ENCODE measurements at regions not wholly inside any gene's neighbourhood (a gene's known extent, or its start where the extent isn't known, plus 50 kb on each side); places are given as distances from the start of the nearest gene placed in this dataset.
"Not testable (repeated sequence)": the region's sequence is repeated elsewhere in the genome, so short reads cannot be mapped to it uniquely, and the experiment has no call there.

GRCh38 chr15:24835301-24835700 is 119.5 kb upstream of the SNRPN start:
- no peak for DNase-seq (ENCODE audit: low spot score in 2 of 2, unreplicated experiment in 2 of 2)
- peaks cover 22% of the 10 kb centered on the region for H3K9me3 Mint-ChIP-seq
- H3K4me3 Mint-ChIP-seq = no peak overlapping the region
- no peak for TF ChIP-seq CTCF (IDR thresholded peaks at IDR 0.05; ENCODE audit: unreplicated experiment)
- no peaks in the 10 kb centered on the region for H3K27me3 Mint-ChIP-seq (ENCODE audit: low read depth)
- H3K4me1 Mint-ChIP-seq = no peaks in the 10 kb centered on the region
- no peaks in the 10 kb centered on the region for H3K36me3 Mint-ChIP-seq
- H3K27ac Mint-ChIP-seq = no peak overlapping the region

GRCh38 chr15:24848050-24848449 is 106.7 kb upstream of the SNRPN start:
- no peak for DNase-seq (ENCODE audit: low spot score in 2 of 2, unreplicated experiment in 2 of 2)
- Mint-ChIP-seq H3K4me1 (peaks cover 8% of the 10 kb centered on the region), H3K36me3 (no peaks in the 10 kb centered on the region), H3K9me3 (peaks cover 14% of the 10 kb centered on the region), H3K27ac (peak overlapping the region; percentile 84), H3K4me3 (peak overlapping the region; percentile 76), H3K27me3 (ENCODE audit: low read depth) (peaks cover 17% of the 10 kb centered on the region)
- no peak for TF ChIP-seq CTCF (IDR thresholded peaks at IDR 0.05; ENCODE audit: unreplicated experiment)

- Mint-ChIP-seq H3K9me3 (peaks cover 16% of the 10 kb centered on the region), H3K27ac (peak overlapping the region; percentile 74), H3K4me3 (peak overlapping the region; percentile 71), H3K4me1 (peaks cover 22% of the 10 kb centered on the region), H3K27me3 (ENCODE audit: low read depth) (peaks cover 7% of the 10 kb centered on the region), H3K36me3 (no peaks in the 10 kb centered on the region)
- no peak for TF ChIP-seq CTCF (IDR thresholded peaks at IDR 0.05; ENCODE audit: unreplicated experiment)
- peak; percentile 69 to 83 for DNase-seq (ENCODE audit: low spot score in 2 of 2, unreplicated experiment in 2 of 2)
Observed at GRCh38 chr15:24856397-24857390, 98.1 kb upstream of the SNRPN start.

- no peak for DNase-seq (ENCODE audit: low spot score in 2 of 2, unreplicated experiment in 2 of 2)
- Mint-ChIP-seq H3K27ac (peak overlapping the region; percentile 89), H3K36me3 (no peaks in the 10 kb centered on the region), H3K4me1 (peaks cover 30% of the 10 kb centered on the region), H3K4me3 (peak overlapping the region; percentile 71), H3K9me3 (peaks cover 12% of the 10 kb centered on the region), H3K27me3 (ENCODE audit: low read depth) (no peaks in the 10 kb centered on the region)
- TF ChIP-seq CTCF (IDR thresholded peaks at IDR 0.05; ENCODE audit: unreplicated experiment) = no peak
Observed at GRCh38 chr15:24857763-24858162, 97.0 kb upstream of the SNRPN start.

- not testable (repeated sequence) for H3K36me3 Mint-ChIP-seq; H3K27me3 Mint-ChIP-seq (ENCODE audit: low read depth); DNase-seq (ENCODE audit: low spot score in 2 of 2, unreplicated experiment in 2 of 2)
- peak overlapping the region; percentile 89 for H3K27ac Mint-ChIP-seq
- H3K9me3 Mint-ChIP-seq = peaks cover 12% of the 10 kb centered on the region
- H3K4me1 Mint-ChIP-seq = peaks cover 32% of the 10 kb centered on the region
- H3K4me3 Mint-ChIP-seq = peak overlapping the region; percentile 71
Observed at GRCh38 chr15:24858183-24858582, 96.6 kb upstream of the SNRPN start.
